ENCODE measurements at regions not wholly inside any gene's neighbourhood (a gene's known extent, or its start where the extent isn't known, plus 50 kb on each side); places are given as distances from the start of the nearest gene placed in this dataset.

DNA sequence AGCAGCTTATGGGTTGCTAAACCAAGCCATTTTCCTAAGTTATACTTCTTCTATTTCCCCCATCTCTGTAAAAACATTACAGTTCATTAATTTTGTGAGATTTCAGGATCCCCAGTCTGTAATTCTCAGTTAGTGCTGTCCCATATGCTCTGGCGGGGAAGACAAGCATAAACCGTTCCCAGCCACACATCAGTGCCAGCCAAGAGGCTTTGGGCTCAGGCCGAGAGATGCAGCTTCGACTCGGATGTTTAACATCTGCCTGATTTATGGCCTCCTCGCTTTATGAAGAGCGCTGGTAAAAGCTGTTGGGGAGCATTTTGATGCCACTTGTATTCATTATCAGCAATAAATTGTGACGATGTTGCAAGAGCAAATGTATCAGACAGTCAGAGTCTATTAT lies 349.1 kb upstream of the CCDC196 start:
- Histone ChIP-seq H3K27me3 (replicated peaks in 2 of 5; ENCODE audit: control insufficient read depth in 4 of 5, insufficient read depth in 5 of 5, low read length in 4 of 5) (no peaks in the 10 kb centered on the region), H3K4me1 (ENCODE audit: control extremely low read depth in 1 of 4, control insufficient read depth in 4 of 4, insufficient read depth in 4 of 4, low read length in 3 of 4) (peaks cover 3 to 19% (median 5%) of the 10 kb centered on the region in 4 experiments), H3K36me3 (ENCODE audit: control insufficient read depth in 4 of 4, insufficient read depth in 4 of 4, low read length in 3 of 4) (no peaks in the 10 kb centered on the region), H3K4me3 (ENCODE audit: control insufficient read depth in 1 of 7, extremely low read depth in 1 of 7, insufficient read depth in 4 of 7, low read depth in 2 of 7, low read length in 6 of 7) (no peak overlapping the region), H3K9me3 (ENCODE audit: control extremely low read depth in 1 of 5, control insufficient read depth in 4 of 5, insufficient read depth in 2 of 5, low read depth in 1 of 5, low read length in 4 of 5) (no peaks in the 10 kb centered on the region), H3K27ac (ENCODE audit: insufficient read depth in 1 of 2, low read depth in 1 of 2, low read length in 2 of 2, poor library complexity in 1 of 2, severe bottlenecking in 2 of 2) (no peak overlapping the region)
- ChIA-PET POLR2A (no interaction called here), CTCF (no interaction called here)
- 100% methylated on average over 8 of the region's 8 CpGs for WGBS (ENCODE audit: insufficient coverage)
- no peak for DNase-seq

DNA sequence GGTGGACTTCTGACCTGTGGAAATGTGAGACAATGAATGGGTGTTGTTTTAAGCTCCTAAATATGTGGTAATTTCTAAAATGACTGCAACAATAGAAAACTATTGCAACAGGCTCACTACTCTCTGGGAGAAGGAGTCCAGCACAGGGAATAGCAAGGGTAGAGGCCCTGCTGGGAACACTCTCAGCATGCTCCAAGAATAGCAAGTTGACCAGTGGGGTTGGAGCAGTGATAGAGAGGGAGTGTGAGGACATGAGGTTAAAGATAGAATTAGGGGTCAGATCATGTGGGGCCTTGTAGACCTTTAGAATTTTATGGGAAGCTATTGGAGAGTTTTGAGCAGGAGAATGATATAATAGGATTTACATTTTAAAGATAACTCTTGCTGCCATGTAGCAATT lies 346.7 kb upstream of the CCDC196 start:
- ChIA-PET POLR2A (no interaction called here), CTCF (no interaction called here)
- H3K27ac ChIP-seq (ENCODE audit: insufficient read depth in 1 of 2, low read depth in 1 of 2, low read length in 2 of 2, poor library complexity in 1 of 2, severe bottlenecking in 2 of 2), result no peak overlapping the region
- H3K9me3 ChIP-seq (ENCODE audit: control extremely low read depth in 1 of 5, control insufficient read depth in 4 of 5, insufficient read depth in 2 of 5, low read depth in 1 of 5, low read length in 4 of 5), result no peaks in the 10 kb centered on the region
- H3K4me1 ChIP-seq (ENCODE audit: control extremely low read depth in 1 of 4, control insufficient read depth in 4 of 4, insufficient read depth in 4 of 4, low read length in 3 of 4), result peaks cover 3 to 19% (median 5%) of the 10 kb centered on the region in 4 experiments
- peaks cover 0 to 2% (median 0%) of the 10 kb centered on the region in 5 experiments for H3K27me3 ChIP-seq (replicated peaks in 2 of 5; ENCODE audit: control insufficient read depth in 4 of 5, insufficient read depth in 5 of 5, low read length in 4 of 5)
- DNase-seq, result no peak
- no peaks in the 10 kb centered on the region for H3K36me3 ChIP-seq (ENCODE audit: control insufficient read depth in 4 of 4, insufficient read depth in 4 of 4, low read length in 3 of 4)
- H3K4me3 ChIP-seq (ENCODE audit: control insufficient read depth in 1 of 7, extremely low read depth in 1 of 7, insufficient read depth in 4 of 7, low read depth in 2 of 7, low read length in 6 of 7), result no peak overlapping the region

DNA sequence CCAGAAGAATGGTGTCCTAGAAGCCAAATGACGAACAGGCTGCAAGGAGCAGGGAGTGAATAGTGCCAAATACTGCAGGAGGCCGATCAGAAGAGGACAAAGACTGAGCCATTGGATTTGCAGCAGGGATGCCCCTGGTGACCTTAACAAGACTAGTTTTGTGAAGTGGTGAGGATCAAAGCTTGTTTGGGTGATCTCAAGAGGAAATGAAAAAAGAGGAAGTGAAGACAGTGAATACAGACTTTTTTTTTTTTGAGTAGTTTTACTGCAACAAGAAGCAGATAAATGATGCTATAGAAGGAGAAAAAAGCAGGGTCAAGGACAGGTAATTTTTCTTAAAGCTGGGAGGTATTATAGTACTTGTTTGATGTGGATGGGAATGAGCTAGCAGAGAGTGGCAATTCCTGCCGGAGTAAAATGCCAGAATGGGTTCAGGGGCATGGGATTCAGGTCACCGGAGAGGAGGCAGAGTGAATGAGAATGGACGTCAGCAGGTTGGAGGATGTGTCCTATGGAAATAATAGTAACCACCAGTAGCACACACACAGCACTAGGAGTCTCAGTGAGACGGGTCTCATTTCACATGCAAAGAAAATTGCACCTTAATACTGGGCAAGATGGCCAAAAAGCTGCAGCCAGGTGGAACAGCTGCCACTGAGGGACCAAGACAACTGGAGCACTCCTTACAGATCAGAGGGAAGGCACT lies 345.8 kb upstream of the CCDC196 start:
- Histone ChIP-seq H3K4me3 (ENCODE audit: control insufficient read depth in 1 of 7, extremely low read depth in 1 of 7, insufficient read depth in 4 of 7, low read depth in 2 of 7, low read length in 6 of 7) (no peak overlapping the region), H3K27me3 (replicated peaks in 2 of 5; ENCODE audit: control insufficient read depth in 4 of 5, insufficient read depth in 5 of 5, low read length in 4 of 5) (peaks cover 0 to 2% (median 0%) of the 10 kb centered on the region in 5 experiments), H3K27ac (ENCODE audit: insufficient read depth in 1 of 2, low read depth in 1 of 2, low read length in 2 of 2, poor library complexity in 1 of 2, severe bottlenecking in 2 of 2) (no peak overlapping the region), H3K4me1 (ENCODE audit: control extremely low read depth in 1 of 4, control insufficient read depth in 4 of 4, insufficient read depth in 4 of 4, low read length in 3 of 4) (peaks cover 3 to 17% (median 5%) of the 10 kb centered on the region in 4 experiments), H3K36me3 (ENCODE audit: control insufficient read depth in 4 of 4, insufficient read depth in 4 of 4, low read length in 3 of 4) (no peaks in the 10 kb centered on the region), H3K9me3 (ENCODE audit: control extremely low read depth in 1 of 5, control insufficient read depth in 4 of 5, insufficient read depth in 2 of 5, low read depth in 1 of 5, low read length in 4 of 5) (no peaks in the 10 kb centered on the region)
- peak; percentile 16 to 76 (median 69) for DNase-seq
- WGBS (ENCODE audit: insufficient coverage), result 81% methylated on average over 4 of the region's 6 CpGs
- ChIA-PET CTCF (interaction anchor here (0.8 to 1.1 kb wide), 2 partner anchors 17 to 179 kb away, joined by 3 read pairs; no protein-coding TSS in a partner anchor), POLR2A (interaction anchor here (0.6 kb wide), 1 partner anchor 739 kb away, joined by 4 read pairs; no protein-coding TSS in a partner anchor)

GRCh38 chr14:66140963-66141362 lies 345.2 kb upstream of the CCDC196 start:
- peaks cover 0 to 2% (median 0%) of the 10 kb centered on the region in 5 experiments for H3K27me3 ChIP-seq (replicated peaks in 2 of 5; ENCODE audit: control insufficient read depth in 4 of 5, insufficient read depth in 5 of 5, low read length in 4 of 5)
- H3K27ac ChIP-seq (ENCODE audit: insufficient read depth in 1 of 2, low read depth in 1 of 2, low read length in 2 of 2, poor library complexity in 1 of 2, severe bottlenecking in 2 of 2), result no peak overlapping the region
- peaks cover 3 to 11% (median 5%) of the 10 kb centered on the region in 4 experiments for H3K4me1 ChIP-seq (ENCODE audit: control extremely low read depth in 1 of 4, control insufficient read depth in 4 of 4, insufficient read depth in 4 of 4, low read length in 3 of 4)
- ChIA-PET POLR2A (no interaction called here), CTCF (interaction anchor here (1.1 kb wide), 1 partner anchor 17 kb away, joined by 3 read pairs; no protein-coding TSS in a partner anchor)
- H3K9me3 ChIP-seq (ENCODE audit: control extremely low read depth in 1 of 5, control insufficient read depth in 4 of 5, insufficient read depth in 2 of 5, low read depth in 1 of 5, low read length in 4 of 5), result no peaks in the 10 kb centered on the region
- H3K4me3 ChIP-seq (ENCODE audit: control insufficient read depth in 1 of 7, extremely low read depth in 1 of 7, insufficient read depth in 4 of 7, low read depth in 2 of 7, low read length in 6 of 7), result no peak overlapping the region
- whole genome bisulfite sequencing (ENCODE audit: insufficient coverage), result 94% methylated on average over 3 of the region's 3 CpGs
- no peaks in the 10 kb centered on the region for H3K36me3 ChIP-seq (ENCODE audit: control insufficient read depth in 4 of 4, insufficient read depth in 4 of 4, low read length in 3 of 4)
- no peak for DNase-seq

GRCh38 chr14:66141733-66142132 lies 344.4 kb upstream of the CCDC196 start:
- POLR2A ChIA-PET, result no interaction called here
- WGBS (ENCODE audit: insufficient coverage), result 100% methylated on average over 1 of the region's 2 CpGs
- no peak for DNase-seq
- no peak overlapping the region for H3K27ac ChIP-seq (ENCODE audit: insufficient read depth in 1 of 2, low read depth in 1 of 2, low read length in 2 of 2, poor library complexity in 1 of 2, severe bottlenecking in 2 of 2)
- no peaks in the 10 kb centered on the region for H3K36me3 ChIP-seq (ENCODE audit: control insufficient read depth in 4 of 4, insufficient read depth in 4 of 4, low read length in 3 of 4)
- peaks cover 0 to 2% (median 0%) of the 10 kb centered on the region in 5 experiments for H3K27me3 ChIP-seq (replicated peaks in 2 of 5; ENCODE audit: control insufficient read depth in 4 of 5, insufficient read depth in 5 of 5, low read length in 4 of 5)
- CTCF ChIA-PET, result no interaction called here
- H3K4me1 ChIP-seq (ENCODE audit: control extremely low read depth in 1 of 4, control insufficient read depth in 4 of 4, insufficient read depth in 4 of 4, low read length in 3 of 4), result peaks cover 3 to 10% (median 5%) of the 10 kb centered on the region in 4 experiments
- H3K4me3 ChIP-seq (ENCODE audit: control insufficient read depth in 1 of 7, extremely low read depth in 1 of 7, insufficient read depth in 4 of 7, low read depth in 2 of 7, low read length in 6 of 7), result no peak overlapping the region
- no peaks in the 10 kb centered on the region for H3K9me3 ChIP-seq (ENCODE audit: control extremely low read depth in 1 of 5, control insufficient read depth in 4 of 5, insufficient read depth in 2 of 5, low read depth in 1 of 5, low read length in 4 of 5)

DNA sequence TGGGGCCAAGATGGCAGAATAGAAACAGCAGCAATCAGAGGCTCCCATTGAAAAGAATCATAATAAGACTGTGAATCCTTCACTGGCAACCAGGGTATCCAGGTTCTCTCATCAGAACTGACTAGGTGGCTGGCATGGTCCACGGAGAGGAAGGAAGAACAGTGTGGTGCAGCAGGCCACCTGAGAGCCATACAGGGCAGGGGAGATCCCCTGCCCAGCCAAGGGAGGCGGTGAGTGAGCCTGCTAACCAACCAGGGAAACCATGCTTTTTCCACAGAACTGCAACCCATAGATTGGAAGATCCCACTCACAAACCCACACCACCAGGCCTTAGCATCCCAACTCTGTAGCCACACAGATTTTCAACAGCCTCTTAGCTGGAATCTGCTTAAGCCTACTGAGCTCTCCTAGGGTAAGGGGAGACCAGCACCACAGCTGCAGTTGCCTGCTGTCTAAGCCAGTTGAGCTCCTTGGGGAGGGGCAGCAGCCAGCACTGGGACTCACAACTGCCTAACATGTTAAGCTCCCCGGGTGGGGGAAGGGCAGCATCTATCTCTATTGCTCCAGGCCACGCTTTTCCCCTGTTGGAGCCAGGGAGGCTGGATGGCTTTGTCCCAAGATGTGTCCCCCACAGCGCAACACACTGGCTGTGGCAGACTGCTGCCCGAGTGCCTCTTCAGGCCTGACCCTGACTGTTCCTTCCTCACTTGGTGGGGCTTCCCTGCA lies 342.6 kb upstream of the CCDC196 start:
- no peak for DNase-seq

DNA sequence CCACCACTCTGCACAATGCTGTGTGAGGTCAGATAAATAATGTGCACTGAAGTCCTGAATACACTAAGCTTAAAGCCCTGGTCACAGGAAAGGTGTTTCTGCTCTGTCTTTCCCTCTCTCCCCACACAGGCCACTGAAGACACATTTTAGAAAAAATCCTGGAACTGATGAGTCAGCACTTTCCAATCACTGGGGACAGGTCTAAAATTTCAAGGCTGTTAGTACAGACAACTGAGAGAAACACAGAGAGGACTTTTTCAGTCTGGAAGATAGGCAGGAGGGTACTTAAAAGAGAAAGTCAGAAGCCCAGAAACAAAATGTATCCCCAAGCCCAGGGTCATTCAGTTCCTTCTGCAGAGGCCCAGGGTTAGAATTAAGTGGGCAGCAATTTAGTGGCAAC lies 333.9 kb upstream of the CCDC196 start:
- no peak overlapping the region for H3K4me3 ChIP-seq (ENCODE audit: control insufficient read depth in 1 of 7, extremely low read depth in 1 of 7, insufficient read depth in 4 of 7, low read depth in 2 of 7, low read length in 6 of 7)
- H3K9me3 ChIP-seq (ENCODE audit: control extremely low read depth in 1 of 5, control insufficient read depth in 4 of 5, insufficient read depth in 2 of 5, low read depth in 1 of 5, low read length in 4 of 5), result peaks cover 0 to 2% (median 0%) of the 10 kb centered on the region in 5 experiments
- DNase-seq, result peak in 2 of 3 donors; percentile 16 to 17
- CTCF ChIA-PET, result no interaction called here
- peaks cover 0 to 5% (median 0%) of the 10 kb centered on the region in 4 experiments for H3K4me1 ChIP-seq (ENCODE audit: control extremely low read depth in 1 of 4, control insufficient read depth in 4 of 4, insufficient read depth in 4 of 4, low read length in 3 of 4)
- H3K36me3 ChIP-seq (ENCODE audit: control insufficient read depth in 4 of 4, insufficient read depth in 4 of 4, low read length in 3 of 4), result no peaks in the 10 kb centered on the region
- POLR2A ChIA-PET, result no interaction called here
- no peak overlapping the region for H3K27ac ChIP-seq (ENCODE audit: insufficient read depth in 1 of 2, low read depth in 1 of 2, low read length in 2 of 2, poor library complexity in 1 of 2, severe bottlenecking in 2 of 2)
- peaks cover 0 to 2% (median 0%) of the 10 kb centered on the region in 5 experiments for H3K27me3 ChIP-seq (replicated peaks in 2 of 5; ENCODE audit: control insufficient read depth in 4 of 5, insufficient read depth in 5 of 5, low read length in 4 of 5)

More for the DNA sequence above, 342.6 kb upstream of the CCDC196 start:
- Histone ChIP-seq H3K4me1 (ENCODE audit: control extremely low read depth in 1 of 4, control insufficient read depth in 4 of 4, insufficient read depth in 4 of 4, low read length in 3 of 4) (peaks cover 3 to 10% (median 5%) of the 10 kb centered on the region in 4 experiments), H3K36me3 (ENCODE audit: control insufficient read depth in 4 of 4, insufficient read depth in 4 of 4, low read length in 3 of 4) (no peaks in the 10 kb centered on the region), H3K4me3 (ENCODE audit: control insufficient read depth in 1 of 7, extremely low read depth in 1 of 7, insufficient read depth in 4 of 7, low read depth in 2 of 7, low read length in 6 of 7) (no peak overlapping the region), H3K27me3 (replicated peaks in 2 of 5; ENCODE audit: control insufficient read depth in 4 of 5, insufficient read depth in 5 of 5, low read length in 4 of 5) (peaks cover 0 to 2% (median 0%) of the 10 kb centered on the region in 5 experiments), H3K27ac (ENCODE audit: insufficient read depth in 1 of 2, low read depth in 1 of 2, low read length in 2 of 2, poor library complexity in 1 of 2, severe bottlenecking in 2 of 2) (no peak overlapping the region), H3K9me3 (ENCODE audit: control extremely low read depth in 1 of 5, control insufficient read depth in 4 of 5, insufficient read depth in 2 of 5, low read depth in 1 of 5, low read length in 4 of 5) (no peaks in the 10 kb centered on the region)
- POLR2A ChIA-PET, result no interaction called here
- CTCF ChIA-PET, result no interaction called here
- WGBS (ENCODE audit: insufficient coverage), result 98% methylated on average over 6 of the region's 6 CpGs

All from common myeloid progenitor, CD34-positive (primary cell).